ENCODE measurements at regions not wholly inside any gene's neighbourhood (a gene's known extent, or its start where the extent isn't known, plus 50 kb on each side); places are given as distances from the start of the nearest gene placed in this dataset.

- TF ChIP-seq POLR2A (IDR thresholded peaks at IDR 0.05; ENCODE audit: low read depth, low read length), result no peak
- DNase-seq (ENCODE audit: insufficient read length, low spot score) (no peak), FAIRE-seq (peak; percentile 80)
These were observed 56.8 kb upstream of the NANOGP8 start for GRCh38 chr15:35141743-35142471.

GRCh38 chr15:35139822-35140221 lies 54.7 kb upstream of the NANOGP8 start:
- FAIRE-seq (no peak), DNase-seq (ENCODE audit: insufficient read length, low spot score) (no peak)
- no peak for TF ChIP-seq POLR2A (IDR thresholded peaks at IDR 0.05; ENCODE audit: low read depth, low read length)

GRCh38 chr15:35137190-35137574 lies 52.1 kb upstream of the NANOGP8 start:
- DNase-seq (ENCODE audit: insufficient read length, low spot score), result no peak
- FAIRE-seq, result no peak
- no peak for TF ChIP-seq POLR2A (IDR thresholded peaks at IDR 0.05; ENCODE audit: low read depth, low read length)

- FAIRE-seq, result no peak
- DNase-seq (ENCODE audit: insufficient read length, low spot score), result no peak
- TF ChIP-seq POLR2A (IDR thresholded peaks at IDR 0.05; ENCODE audit: low read depth, low read length), result no peak
These were observed 51.5 kb upstream of the NANOGP8 start for GRCh38 chr15:35136321-35137189.

Data from H54 (cell line).